Neural progenitor cell (in vitro differentiated cells): ENCODE measurements at regions not wholly inside any gene's neighbourhood (a gene's known extent, or its start where the extent isn't known, plus 50 kb on each side); places are given as distances from the start of the nearest gene placed in this dataset.

Source experiments
- CTCF ChIP-seq: fragments of 200-600 bp; sonication (generic); IDR thresholded peaks from 2 replicates; pipeline ENCODE4 v1.5.1; 2017; ENCODE audit warnings: antibody characterized with exemption, mild to moderate bottlenecking
- EZH2 ChIP-seq: fragments of 200-600 bp; sonication (generic); IDR thresholded peaks from 2 replicates; pipeline ENCODE4 v1.6.1; 2017; ENCODE audit warnings: antibody characterized with exemption, mild to moderate bottlenecking, moderate library complexity
- EZH2phosphoT487 ChIP-seq: fragments of 200-600 bp; sonication (generic); IDR thresholded peaks from 2 replicates; pipeline ENCODE4 v1.6.1; 2017; ENCODE audit warnings: antibody characterized with exemption

- no peak for TF ChIP-seq CTCF
- no peak for TF ChIP-seq EZH2
- TF ChIP-seq EZH2phosphoT487, result no peak
Measured at GRCh38 chr5:38167562-38167996, 90.8 kb upstream of the EGFLAM start.
